Islet of Langerhans (tissue), 1 donor: ENCODE measurements at regions not wholly inside any gene's neighbourhood (a gene's known extent, or its start where the extent isn't known, plus 50 kb on each side); places are given as distances from the start of the nearest gene placed in this dataset.
"Not testable (repeated sequence)": the region's sequence is repeated elsewhere in the genome, so short reads cannot be mapped to it uniquely, and the experiment has no call there.

Experiments used
- FAIRE-seq: peaks from one replicate; lab custom pipeline; 2011; peaks lifted over from hg19 to GRCh38; lab: Jason Lieb, UNC

DNA sequence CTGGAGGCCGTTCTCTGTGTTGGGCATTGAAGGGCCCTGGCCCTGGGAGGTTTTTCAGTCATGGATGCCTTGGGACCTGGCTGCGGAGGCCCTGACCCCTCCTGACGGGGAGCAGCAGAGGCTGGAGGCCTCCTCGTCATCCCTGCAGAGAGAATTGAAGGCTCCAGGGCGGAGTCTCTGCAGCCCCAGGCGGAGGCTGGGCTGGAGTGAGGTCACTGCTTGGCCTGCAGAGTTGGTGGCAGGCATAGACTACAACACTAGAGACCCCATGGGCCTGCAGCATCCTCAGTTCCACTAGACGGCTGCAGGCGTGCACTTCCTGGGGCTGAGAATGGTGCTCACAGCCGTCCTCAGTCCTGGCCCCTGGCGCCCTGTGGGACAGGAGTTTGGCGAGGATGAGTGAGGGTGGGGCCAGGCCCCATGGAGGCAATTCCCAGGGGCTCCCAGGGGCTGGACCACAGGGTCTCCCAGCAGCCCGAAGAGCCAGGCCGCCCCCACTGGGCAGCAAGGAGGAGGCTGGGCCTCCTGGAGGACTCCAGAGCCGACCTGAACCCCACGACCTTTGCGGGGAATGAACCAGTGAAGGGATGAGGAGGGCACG, 1194.9 kb downstream of the BRD1 start:
- no peak for FAIRE-seq

DNA sequence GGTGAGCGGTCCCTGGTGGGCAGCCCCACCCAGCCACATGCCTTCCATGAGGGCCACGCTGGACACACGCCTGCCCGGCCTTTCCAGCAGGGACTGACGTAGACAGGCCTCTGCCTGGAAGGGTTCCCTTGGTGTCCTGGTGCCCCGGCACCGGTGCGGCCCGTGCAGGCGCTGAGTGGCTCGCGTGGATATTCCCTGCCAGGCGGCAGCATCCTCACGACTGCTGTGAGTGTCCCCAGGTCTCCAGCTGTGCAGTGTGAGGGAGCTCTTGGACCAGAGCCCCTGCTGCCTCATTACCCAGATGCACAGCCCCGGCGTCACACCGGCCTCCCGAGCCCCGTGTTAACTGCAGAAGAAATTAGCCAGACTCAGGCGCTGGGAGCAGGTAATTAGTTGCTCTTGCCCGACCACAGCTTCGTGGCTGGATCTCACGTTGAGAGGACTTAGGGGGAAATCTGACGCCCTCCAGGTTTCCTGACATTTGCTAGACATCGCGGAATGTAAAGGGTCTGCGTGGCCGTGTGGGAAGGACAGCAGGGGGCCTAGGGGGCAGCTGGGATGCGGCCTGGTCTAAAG, 1196.3 kb downstream of the BRD1 start:
- no peak for FAIRE-seq

DNA sequence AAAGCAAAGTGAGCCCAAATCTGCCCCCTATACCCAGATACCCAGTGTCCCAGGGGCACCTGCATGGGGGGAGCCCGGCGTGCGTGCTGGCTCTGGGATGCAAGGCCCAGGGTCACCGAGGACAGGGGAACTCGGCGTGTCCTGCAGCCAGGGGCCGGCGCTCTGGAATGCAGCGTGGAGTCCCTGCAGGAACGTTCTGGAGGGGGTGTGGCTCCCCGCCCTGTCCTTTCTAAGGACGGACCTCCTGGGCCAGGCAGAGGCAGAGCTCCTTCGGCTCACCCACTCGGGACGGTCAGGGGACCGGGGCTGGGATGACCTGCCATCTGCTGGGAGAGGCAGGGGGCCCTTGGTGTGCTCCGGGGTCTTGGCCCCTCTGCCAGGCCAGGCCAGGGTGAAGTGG, 1196.8 kb downstream of the BRD1 start:
- no peak for FAIRE-seq

DNA sequence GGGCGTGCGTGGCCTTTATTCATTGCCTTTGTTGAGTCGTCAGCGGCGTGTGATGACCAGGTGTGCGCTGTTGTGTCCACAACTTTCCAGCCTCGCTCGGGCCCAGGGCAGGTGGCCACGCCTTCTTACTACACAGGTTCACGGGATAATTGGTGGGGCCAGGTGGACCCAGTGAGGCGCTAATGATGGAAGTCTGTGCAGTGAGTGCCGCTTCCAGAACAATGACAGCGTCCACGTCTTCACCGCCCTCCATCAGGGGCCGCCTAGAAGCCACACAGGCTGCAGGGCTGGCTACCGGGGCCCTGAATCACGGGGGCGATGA, 1197.3 kb downstream of the BRD1 start:
- no peak for FAIRE-seq

DNA sequence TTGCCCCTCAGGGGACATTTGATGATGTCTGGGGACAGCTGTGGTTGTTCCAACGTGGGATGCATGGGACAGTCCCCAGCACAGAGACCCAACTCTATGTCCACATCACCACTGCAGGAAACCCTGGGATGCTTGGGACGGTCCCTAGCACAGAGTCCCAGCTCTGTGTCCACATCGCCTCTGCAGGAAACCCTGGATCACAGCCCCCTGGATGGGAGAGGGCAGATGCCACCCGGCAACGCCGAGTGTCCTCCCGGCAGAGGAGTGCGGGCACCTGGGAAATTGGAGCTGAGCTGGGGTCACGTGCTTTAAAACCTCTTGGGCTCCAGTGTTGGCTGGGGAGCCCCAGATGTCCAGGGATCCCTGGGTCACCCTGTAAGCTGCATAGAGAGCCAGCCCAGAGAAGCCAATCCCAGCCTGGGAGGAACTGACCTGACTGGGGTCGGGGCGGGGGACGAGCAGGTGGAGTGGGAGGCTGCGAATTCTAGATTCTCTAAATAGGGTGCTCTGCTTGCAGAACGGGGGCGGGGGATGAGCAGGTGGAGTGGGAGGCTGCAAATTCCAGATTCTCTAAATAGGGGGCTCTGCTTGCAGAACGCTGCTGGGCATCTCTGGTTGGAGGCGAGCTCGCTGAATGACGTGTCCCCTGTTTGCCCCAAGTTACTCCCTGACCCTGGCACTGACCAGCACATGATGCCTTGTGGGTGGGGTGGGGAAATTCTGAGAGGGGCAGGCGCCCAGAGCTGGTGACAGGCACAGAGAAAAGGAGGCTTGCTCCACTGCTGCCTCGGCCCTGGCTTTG, 1197.8 kb downstream of the BRD1 start:
- no peak for FAIRE-seq

DNA sequence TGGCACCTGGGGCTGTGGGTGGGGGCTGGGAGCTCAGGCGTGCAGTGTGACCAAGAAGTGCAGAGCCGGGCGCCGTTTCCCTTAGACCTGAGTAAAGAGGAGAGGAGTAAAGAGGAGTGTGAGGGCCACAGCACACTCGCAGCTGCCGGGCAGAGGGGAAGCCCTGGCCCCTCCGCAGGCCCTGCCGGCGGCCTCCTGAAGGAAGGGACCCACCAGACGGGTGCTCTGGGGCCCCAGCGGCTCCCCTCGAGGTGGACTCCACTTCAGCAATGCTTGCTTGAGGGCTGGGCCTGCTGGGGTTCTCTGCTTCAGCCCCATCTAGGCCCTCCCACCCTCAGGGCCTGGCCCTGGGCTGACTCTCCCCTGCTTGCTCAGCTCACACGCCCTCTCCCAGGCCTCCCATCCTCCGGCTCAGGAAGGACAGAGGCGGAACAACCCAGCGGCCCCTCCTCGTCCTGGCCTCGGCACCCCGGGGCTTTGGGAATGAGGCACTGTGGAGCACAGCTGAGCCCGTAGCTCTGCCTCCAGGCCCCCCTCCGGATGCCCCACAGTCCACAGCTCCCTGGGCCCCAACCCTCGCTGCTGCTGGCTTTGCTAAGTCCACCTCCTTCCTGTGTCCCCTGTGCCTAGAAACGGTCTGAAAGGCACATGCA, 1198.7 kb downstream of the BRD1 start:
- FAIRE-seq: no peak

DNA sequence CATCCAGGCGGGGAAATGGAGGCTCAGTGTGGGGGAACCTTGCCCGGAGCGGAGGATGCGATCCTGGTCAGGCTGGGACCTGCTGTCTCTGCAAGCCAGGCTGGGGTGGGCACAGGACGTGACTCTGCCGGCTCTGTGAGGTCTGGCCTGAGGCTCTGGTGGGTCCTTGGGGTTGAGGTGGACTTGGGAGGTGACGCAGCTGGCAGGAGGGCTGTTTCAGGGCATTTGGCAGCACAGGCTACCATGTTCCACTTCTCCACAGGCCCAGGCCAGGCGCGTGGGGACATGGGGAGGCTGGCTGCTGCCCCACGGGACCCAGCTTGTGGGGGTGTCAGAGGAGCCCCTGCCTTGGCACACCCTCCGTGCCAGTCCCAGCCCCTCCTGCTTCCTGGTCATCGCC, 1199.7 kb downstream of the BRD1 start:
- FAIRE-seq: no peak

DNA sequence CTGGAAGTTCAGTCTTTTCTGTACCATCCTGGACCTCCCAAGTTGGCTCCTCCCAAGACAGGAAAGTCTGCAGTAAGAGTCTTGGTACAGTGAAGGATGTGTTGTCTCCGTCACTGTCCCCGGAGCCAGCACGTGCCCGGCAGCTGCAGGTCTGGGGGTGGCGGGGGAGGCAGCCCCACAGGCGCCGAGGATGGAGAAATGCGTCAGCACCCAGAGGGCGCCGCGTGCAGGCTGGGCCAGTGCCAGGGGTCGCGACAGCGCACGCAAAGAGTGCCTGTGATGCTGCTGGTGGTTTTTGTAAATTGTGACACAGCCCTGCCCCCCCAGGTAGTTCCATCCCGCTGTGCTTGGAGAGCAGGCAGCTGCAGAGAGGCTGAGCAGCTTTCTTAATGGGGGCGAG, 1200.5 kb downstream of the BRD1 start:
- no peak for FAIRE-seq

DNA sequence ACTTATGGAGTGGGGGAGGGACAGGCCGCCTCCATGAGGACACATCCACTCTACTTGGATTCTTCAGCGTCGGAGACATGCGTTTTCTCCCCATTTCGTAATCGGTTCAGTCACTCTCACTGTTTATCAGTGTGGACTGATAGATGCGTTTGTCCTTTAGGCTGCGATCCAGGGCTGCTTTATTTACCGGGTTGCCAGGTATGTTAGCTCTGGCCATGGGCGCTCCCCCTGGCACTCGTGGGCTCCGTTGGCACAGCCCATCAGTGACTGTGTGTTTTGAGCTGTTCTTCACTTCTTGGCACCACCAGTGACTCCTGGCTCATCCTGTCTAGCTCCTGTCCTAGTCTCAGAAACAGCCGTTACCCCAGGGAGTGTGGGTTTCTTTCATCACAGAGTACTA, 1203.3 kb downstream of the BRD1 start:
- FAIRE-seq: no peak

DNA sequence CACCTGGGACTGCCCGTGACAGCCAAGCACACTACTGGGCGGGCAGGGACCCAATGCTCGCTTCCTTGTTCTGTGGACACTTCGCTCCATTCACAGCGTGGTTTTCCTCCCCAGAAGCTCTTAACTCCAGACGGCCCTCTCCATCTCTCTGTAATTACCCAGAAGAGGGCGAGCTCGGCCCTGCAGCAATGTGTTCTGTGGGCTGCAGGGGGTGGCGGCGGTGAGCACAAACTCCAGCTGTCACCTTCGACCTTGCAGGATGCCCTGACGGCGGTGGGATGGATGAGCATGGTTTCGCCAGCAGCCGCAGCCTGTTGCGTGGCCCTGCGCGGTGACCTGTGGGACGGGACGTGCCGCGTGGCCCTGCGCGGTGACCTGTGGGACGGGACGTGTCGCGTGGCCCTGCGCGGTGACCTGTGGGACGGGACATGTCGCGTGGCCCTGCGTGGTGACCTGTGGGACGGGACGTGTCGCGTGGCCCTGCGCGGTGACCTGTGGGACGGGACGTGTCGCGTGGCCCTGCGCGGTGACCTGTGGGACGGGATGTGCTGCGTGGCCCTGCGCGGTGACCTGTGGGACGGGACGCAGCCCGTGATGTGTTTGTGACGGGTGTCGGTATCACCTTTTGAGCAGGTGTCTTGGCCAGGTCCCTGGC, 1204.7 kb downstream of the BRD1 start:
- no peak for FAIRE-seq

DNA sequence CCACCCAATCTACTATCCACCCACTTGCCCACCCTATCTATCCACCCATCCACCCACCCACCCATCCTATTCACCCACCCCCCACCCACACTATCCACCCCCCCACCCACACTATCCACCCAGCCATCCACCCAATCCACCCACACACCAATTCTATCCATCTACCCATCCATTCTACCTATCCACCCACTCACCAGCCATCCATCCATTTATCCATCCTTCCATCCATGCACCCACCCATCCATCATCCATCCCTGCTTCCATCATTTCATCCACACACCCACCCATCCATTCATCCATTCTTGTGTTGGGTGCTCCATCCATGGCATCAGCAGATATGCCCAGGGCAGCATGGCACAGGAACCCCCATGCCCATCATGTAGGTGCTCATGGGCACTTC, 1206.6 kb downstream of the BRD1 start:
- FAIRE-seq: no peak

DNA sequence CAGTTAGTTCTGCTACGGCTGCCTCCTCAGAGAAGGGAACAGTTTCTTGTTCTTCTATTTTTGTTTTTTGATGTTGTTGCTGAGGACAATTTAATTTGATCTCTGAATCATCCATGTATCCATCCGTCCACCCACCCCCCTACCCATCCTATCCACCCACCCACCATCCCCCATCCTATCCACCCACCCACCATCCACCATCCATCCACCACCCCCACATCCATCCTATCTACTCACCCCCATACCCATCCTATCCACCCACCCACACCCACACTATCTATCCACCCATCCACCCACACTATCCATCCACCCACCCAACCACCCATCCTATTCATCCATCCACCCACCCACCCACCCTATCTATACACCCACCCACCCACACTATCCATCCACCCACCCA, 1207.2 kb downstream of the BRD1 start:
- FAIRE-seq: not testable (repeated sequence)

DNA sequence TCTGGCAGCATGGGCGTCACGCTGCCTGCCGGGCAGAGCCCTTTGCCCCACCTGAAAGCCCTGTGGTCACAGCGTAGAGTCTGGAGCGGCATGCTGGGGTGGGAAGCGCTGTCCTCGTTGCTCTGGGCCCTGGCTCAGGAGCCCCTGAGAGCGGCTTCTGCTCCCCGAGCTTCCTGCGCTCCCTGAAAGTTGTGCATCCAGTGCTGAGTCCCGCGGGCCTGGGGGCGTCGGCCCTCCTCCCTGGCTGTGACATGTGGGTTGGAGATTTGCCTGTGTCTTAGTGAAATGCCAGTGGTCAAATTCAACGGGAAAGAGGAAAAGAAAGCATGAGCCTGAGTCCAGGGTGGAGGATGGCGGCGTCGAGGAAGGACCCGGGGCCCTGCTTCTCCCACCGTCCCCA, 1208.0 kb downstream of the BRD1 start:
- FAIRE-seq: no peak

DNA sequence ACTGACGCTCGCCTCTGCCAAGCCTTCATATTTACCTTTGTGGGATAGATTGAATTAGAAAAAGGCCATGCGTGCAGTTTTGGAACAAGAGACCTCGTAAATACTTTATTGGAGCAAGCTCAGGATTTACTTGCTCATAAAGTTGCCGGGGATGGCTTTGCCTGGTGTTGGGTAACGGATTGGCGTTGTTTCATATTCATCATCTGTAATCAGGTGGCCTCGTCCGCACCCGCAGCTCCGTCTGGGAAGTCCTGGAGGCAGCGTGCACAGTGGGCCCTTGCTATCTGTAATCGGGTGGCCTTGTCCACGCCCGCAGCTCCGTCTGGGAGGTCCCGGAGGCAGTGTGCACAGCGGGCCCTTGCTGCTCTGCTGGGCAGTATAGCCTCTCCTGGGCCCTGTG, 1209.3 kb downstream of the BRD1 start:
- no peak for FAIRE-seq

DNA sequence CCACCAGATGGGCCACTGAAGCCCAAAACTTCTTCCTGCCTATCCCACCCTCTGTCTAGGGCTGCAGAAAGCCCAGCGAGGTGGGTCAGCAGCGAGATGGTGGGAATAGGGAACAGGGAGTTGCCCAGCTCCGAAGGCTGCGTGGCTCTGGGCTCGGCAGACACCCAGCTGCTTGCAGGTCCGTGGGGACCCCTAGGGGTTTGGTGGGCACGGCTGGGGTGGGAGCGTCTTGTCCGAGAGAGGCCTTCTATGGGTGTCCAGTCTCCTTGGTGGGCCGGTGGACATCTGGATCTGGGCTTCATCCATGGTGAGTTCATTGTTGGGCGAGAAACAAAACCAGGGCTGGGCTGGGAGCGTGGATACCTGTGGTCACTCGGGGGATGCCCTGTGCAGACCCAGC, 1211.0 kb downstream of the BRD1 start:
- FAIRE-seq: no peak

DNA sequence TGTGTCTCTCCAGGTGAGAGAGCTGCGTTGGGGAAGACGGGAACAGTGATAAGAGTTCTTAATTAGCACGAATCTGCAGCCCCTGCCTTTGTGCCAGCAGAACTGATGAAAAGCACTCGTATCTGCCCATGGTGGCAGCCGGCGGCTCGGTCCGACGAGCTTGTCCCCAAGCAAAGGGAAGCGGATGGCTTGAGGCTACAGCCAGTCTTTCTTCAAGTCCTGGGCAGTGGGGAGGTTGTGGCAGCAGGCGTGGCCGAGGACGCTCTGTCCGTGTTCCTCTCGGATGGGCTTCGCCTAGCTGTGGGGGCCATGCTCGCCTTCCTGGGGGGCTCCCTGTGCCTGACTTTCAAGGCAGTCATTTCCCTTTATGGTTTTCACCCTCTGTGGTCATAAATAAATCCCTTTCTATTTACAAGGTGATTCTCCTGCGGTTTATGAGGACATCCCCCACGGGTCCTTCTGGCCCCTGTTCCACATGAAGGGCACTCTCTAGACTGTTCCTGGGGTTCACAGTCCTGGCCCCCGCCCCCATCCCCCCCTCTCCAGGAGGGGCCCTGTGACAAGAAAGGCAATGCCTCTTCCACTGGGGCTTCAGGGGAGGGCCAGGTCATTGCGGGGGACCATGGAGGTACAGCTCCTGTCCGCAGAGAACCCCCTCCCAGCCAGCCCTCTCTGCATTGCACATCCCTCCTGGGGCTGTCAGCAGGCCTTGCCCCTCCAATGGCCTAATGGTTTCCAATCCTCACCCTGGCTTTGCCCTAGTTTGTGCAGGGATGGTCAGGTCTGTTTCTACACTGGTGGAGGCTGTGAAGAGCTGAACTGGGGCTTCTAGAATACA, 1212.3 kb downstream of the BRD1 start:
- FAIRE-seq: no peak

DNA sequence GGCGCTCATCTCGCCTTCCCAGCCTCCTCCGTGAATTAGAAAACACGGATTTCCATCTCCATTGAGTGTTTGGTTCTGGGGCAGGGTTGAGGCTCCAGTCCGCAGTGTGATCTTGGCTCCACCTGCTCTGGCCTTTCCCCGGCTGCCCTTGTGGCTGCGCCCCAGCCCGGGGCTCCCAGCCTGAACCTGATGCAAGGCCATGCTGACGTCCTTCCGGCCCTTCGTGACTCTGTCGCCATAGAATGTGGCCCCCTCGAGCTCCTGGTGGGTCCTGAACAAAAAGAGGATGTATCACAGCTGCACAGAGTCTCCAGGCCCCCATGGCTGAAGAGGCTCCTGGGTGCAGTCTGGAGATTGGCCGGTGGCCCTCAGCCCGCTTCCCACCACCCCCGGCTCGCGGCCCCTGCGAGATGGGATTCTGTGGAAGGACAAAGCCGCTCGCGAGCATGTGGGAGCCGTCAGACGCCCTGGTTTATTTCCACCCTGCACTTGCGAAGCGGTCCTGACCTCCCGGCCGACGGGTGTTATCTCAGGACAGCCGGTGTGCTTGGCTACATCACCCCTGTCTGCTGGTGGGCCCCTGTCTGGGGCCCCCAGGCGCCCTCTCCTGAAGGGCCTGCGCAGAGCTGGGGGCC, 1214.0 kb downstream of the BRD1 start:
- FAIRE-seq: no peak

DNA sequence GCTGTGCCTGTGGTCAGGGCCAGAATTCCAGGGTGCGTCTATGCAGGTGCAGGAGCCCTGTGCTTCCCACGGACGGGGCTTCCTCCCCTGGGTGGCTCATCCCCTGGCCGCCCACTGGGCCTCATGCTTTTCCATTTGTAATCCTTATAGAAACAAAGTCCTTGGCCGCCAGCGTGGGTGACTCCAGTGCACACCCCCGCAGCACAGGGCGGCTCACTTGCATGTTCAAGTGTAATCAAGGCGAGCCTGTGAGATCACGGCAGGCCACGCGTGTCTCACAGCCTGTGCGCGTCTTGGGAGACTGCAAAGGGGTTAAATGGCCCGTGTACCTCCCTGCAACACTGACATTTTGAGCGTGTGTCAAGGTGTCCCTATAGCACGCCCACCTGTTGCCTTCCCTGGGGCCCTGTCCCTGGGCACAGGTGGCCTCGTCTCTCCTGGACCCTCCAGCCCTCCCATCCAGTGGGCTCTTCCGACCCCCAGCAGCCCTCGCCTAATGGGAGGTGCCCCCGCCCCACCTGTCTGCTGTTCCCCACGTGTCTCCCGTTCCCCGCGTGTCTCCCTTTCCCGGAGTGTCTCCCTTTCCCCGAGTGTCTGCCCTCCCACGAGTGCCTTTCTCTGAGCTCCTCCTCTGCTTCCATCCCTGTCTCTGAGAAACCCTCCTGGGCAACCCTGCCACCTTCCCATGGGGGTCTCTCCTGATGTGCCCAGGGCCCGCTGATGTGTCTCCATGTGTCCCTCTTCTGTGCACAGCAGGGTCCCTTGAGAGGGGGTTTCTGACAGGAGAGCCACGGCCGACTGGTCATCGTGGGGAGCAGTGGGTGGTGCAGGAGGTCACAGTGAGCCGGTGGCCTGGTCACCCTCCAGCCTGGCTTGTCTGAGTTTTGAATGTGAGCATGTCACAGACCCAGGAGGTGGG, 1215.3 kb downstream of the BRD1 start:
- FAIRE-seq: no peak

DNA sequence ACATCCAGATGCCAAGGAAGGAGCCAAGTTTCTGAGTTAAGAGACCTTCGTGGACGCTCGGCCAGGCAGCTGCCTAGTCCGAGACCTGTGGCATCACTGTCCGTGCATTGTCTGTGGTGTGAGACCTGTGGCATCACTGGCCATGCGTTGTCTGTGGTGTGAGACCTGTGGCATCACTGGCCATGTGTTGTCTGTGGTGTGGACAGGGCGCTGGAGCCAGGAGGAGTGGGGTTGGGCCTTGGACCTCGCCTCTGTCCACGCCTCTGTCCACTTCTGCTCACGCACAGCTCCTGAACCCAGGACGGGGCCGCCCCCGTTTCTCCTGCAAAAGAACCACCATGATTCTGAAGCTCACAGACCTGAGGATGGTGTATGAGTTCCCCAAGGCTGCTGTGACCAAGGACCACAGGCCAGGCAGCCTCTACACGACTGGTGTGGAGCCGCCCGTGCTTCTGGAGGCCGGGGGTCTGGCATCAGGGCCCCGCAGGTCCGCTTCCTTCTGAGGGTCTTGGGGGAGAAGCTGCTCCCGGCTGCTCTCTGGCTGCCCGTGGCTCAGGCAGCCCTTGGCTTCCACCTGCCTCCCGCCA, 1218.3 kb downstream of the BRD1 start:
- FAIRE-seq: no peak
